ENCODE measurements at regions not wholly inside any gene's neighbourhood (a gene's known extent, or its start where the extent isn't known, plus 50 kb on each side); places are given as distances from the start of the nearest gene placed in this dataset.

DNA sequence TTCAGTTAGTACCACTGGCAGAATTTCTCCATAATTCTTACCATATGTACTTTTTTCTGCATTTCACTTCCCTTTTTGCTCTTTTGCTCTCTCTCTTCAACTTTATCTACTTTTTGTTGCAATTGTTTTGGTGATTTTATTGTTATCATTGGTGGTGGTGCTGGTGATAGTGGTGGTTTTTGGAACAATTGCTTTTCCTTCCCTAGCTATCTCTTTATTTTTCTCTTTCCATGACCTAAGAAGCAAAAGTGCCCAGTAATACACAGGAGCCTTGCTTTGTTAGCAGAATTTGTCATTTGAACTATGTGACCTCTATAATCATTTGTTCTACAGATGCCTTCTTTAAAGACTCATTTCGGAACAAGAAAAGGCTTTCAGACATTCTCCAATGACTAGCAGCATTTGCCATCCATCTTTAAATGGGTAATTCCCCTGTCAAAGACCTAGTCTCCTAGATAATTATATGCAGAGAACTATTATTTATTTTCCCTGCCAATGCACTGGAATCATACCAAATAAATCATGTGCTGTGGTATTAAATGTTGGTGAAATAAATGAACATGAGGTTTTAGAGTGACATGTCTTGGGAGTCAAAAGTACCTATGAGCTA is 154.5 kb downstream of the GASK1B start:
- H3K27me3 ChIP-seq, result no peaks in the 10 kb centered on the region
- ATAC-seq, result no peak
- H3K4me1 ChIP-seq, result peaks cover 0 to 69% (median 30%) of the 10 kb centered on the region in 9 donors
- H3K36me3 ChIP-seq, result no peaks in the 10 kb centered on the region
- TF ChIP-seq, protein P1, sequence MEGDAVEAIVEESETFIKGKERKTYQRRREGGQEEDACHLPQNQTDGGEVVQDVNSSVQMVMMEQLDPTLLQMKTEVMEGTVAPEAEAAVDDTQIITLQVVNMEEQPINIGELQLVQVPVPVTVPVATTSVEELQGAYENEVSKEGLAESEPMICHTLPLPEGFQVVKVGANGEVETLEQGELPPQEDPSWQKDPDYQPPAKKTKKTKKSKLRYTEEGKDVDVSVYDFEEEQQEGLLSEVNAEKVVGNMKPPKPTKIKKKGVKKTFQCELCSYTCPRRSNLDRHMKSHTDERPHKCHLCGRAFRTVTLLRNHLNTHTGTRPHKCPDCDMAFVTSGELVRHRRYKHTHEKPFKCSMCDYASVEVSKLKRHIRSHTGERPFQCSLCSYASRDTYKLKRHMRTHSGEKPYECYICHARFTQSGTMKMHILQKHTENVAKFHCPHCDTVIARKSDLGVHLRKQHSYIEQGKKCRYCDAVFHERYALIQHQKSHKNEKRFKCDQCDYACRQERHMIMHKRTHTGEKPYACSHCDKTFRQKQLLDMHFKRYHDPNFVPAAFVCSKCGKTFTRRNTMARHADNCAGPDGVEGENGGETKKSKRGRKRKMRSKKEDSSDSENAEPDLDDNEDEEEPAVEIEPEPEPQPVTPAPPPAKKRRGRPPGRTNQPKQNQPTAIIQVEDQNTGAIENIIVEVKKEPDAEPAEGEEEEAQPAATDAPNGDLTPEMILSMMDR (IDR thresholded peaks at IDR 0.05), result no peak
- WGBS, 2 donors, result 74 to 82% methylated on average over 1 of the region's 1 CpG
- H3K9me3 ChIP-seq, result no peaks in the 10 kb centered on the region
- DNase-seq, result no peak
- intact Hi-C loops (cut with DNase I), result no loop called here
- no peak overlapping the region for H3K4me3 ChIP-seq
- H3K27ac ChIP-seq, result peak overlapping the region in 3 of 10 donors; percentile 1 to 42 (median 4)

GRCh38 chr4:158016511-158016910 is 156.3 kb downstream of the GASK1B start:
- intact Hi-C loops (cut with DNase I), result no loop called here
- no peaks in the 10 kb centered on the region for H3K36me3 ChIP-seq
- peaks cover 0 to 82% (median 34%) of the 10 kb centered on the region in 9 donors for H3K4me1 ChIP-seq
- H3K9me3 ChIP-seq, result no peaks in the 10 kb centered on the region
- TF ChIP-seq, protein P1 (IDR thresholded peaks at IDR 0.05), result no peak
- H3K4me3 ChIP-seq, result no peak overlapping the region
- 78 to 80% methylated on average over 1 of the region's 1 CpG for WGBS, 2 donors
- ATAC-seq, result peak in 2 of 8 donors; percentile 27 to 51
- H3K27ac ChIP-seq, result peak overlapping the region in 1 of 10 donors; percentile 27
- no peaks in the 10 kb centered on the region for H3K27me3 ChIP-seq
- DNase-seq, result no peak

DNA sequence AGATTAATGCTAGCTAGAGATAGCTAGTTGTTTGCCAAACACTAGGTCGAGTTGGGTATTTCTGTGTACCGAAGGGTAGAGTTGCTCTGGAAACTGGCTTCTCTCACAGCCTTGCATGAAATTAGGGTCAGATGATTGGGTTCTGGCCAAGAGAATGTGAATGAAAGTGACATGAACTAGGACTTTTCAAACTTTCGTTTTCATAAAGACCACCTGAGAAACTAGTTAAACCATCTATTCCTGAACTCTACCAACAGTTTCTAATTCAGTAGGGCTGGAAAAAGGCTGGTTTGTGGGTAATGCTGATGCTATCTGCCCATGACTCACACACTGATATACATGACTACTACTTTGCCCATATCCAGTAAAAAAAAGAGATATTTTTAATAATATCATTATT is 157.6 kb downstream of the GASK1B start:
- H3K9me3 ChIP-seq, result no peaks in the 10 kb centered on the region
- TF ChIP-seq, protein P1 (IDR thresholded peaks at IDR 0.05), result no peak
- no peaks in the 10 kb centered on the region for H3K36me3 ChIP-seq
- ATAC-seq, result no peak
- peaks cover 0 to 72% (median 22%) of the 10 kb centered on the region in 9 donors for H3K4me1 ChIP-seq
- peak overlapping the region in 1 of 10 donors; percentile 19 for H3K27ac ChIP-seq
- no peak overlapping the region for H3K4me3 ChIP-seq
- H3K27me3 ChIP-seq, result no peaks in the 10 kb centered on the region
- intact Hi-C loops (cut with DNase I), result no loop called here
- WGBS, 2 donors, result 62 to 77% methylated on average over 3 of the region's 3 CpGs
- no peak for DNase-seq

DNA sequence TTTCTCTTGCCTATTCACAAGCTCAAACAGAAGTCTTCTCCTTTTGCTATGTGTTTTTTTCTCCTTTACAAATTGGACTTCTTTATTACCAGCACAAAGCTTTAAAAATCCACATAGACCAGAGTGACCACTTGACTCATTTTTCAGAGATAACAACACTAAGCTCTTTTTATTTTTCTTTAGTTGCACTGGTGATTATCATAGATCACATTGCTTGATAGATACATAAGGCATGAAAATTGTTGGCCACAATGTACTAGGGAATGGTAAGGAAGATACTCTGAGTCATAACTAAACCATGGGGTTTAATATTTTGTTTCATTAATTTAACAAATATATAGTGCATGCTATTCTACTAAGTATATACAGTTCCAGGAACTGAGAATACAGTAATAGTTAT is 159.0 kb downstream of the GASK1B start:
- intact Hi-C loops (cut with DNase I), result no loop called here
- Histone ChIP-seq H3K36me3 (no peaks in the 10 kb centered on the region), H3K9me3 (no peaks in the 10 kb centered on the region), H3K27ac (no peak overlapping the region), H3K4me1 (peaks cover 0 to 65% (median 21%) of the 10 kb centered on the region in 9 donors), H3K27me3 (no peaks in the 10 kb centered on the region), H3K4me3 (no peak overlapping the region)
- no peak for DNase-seq
- ATAC-seq, result no peak
- TF ChIP-seq, protein P1 (IDR thresholded peaks at IDR 0.05), result no peak
